Stimulated activated CD4-positive, alpha-beta T cell treated with anti-CD3 and anti-CD28 coated beads, Interleukin-15, amount 100 ng/mL, for 48 hours (primary cell): ENCODE measurements at regions not wholly inside any gene's neighbourhood (a gene's known extent, or its start where the extent isn't known, plus 50 kb on each side); places are given as distances from the start of the nearest gene placed in this dataset.

Experiments
- DNase-seq, 2 donors: peaks; one replicate each; pipeline ENCODE4 v3.0.0-alpha.2; 2020; ENCODE audit warnings: low read depth in 2 of 2

- DNase-seq: no peak
These were observed 99.4 kb upstream of the SERP2 start for GRCh38 chr13:44273991-44274770.

DNA sequence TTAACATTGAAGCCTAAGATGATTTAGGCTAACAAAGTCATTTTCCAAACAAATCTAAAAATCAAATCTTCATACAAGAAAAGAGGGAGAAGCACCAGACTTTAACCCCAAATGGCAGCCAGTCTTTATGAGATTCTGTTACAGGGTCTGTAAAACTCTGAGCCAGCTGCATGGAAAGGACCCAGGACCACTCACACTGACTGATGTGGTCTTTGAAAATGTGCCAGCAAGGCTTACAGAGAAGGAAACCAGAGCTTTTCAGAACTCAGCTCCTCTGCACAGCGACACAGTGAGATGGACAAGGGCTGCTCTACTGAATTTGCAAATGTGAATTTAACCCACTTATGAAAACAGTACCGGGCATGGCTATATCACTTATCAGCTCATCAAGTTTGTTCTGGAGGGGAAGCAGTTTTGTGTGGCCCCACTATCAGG lies 98.8 kb upstream of the SERP2 start:
- DNase-seq: no peak

DNA sequence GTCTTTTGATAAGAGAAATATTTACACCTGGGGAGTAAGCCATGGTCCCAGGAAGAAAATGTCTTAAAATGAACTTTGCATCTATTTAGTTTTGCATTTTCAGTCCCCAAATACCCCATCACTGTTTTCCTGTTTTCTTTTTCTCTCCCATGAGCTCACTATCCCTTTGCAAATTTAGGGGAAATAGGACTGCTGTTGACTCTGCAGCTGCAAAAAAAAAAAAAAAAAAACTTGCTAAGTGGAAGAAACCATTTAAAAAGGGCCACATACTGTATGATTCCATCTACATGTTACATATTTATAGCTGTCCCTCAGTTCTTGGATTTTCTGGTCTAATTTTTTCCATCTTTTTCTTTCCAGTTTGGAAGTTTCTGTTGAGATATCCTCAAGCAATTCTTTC lies 98.2 kb upstream of the SERP2 start:
- no peak for DNase-seq

- no peak for DNase-seq
These were observed 97.6 kb upstream of the SERP2 start for GRCh38 chr13:44276061-44276460.

DNA sequence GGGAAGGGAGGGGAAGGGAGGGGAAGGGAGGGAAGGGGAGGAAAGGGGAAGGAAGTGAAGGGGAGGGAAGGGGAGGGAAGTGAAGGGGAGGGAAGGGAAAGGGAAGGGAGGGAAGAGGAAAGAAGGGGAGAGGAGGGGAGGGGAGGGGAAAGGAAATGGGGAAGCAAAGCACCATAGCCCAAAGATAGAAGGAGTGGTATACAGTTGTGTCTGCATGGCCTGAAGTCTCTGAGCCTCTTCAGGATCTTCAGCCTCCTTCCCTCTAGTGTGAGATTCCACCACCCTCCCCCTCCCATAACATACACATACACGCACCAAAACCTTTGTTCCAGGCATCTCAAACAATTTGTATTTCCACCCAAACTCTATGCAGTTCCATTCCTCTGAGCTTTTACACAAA lies 96.2 kb upstream of the SERP2 start:
- DNase-seq: no peak

DNA sequence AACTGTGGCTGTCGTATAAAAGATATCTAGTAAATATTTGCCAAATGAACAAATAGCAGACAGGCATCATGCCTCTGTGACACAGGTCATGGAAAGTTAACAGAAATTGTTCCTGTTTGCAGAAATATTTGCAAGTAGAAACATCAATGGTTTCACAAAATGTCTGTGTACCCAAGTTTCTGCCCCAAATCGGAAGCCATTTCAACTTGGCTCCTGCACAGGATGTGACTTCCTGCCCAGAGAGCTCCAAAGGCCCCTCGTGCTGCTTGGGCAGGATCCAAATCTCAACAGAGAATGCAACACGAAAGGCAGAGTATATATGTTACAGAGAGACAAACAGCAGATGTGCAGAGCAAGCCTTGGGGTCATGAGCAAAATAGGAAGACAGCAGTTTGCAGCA lies 95.5 kb upstream of the SERP2 start:
- DNase-seq: no peak

DNA sequence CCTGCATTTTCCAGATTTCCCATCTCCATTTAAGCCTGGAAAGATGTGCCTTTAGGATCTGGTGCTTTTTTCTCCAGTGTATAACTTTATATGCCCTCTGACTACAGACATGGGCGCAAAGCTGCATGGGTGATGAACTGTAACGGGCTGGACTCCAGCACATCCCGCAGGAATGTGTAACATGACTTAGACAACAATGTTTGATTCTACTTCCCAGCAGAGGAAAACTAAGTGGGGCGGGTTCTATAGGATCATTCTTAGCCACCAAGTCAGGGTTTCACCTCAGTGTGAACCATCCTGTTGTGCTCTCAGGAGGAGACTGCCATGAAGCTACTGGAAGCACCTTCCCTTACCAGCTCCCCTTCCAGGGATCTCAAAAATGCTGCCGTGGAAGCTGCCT lies 93.2 kb upstream of the SERP2 start:
- DNase-seq: no peak

DNA sequence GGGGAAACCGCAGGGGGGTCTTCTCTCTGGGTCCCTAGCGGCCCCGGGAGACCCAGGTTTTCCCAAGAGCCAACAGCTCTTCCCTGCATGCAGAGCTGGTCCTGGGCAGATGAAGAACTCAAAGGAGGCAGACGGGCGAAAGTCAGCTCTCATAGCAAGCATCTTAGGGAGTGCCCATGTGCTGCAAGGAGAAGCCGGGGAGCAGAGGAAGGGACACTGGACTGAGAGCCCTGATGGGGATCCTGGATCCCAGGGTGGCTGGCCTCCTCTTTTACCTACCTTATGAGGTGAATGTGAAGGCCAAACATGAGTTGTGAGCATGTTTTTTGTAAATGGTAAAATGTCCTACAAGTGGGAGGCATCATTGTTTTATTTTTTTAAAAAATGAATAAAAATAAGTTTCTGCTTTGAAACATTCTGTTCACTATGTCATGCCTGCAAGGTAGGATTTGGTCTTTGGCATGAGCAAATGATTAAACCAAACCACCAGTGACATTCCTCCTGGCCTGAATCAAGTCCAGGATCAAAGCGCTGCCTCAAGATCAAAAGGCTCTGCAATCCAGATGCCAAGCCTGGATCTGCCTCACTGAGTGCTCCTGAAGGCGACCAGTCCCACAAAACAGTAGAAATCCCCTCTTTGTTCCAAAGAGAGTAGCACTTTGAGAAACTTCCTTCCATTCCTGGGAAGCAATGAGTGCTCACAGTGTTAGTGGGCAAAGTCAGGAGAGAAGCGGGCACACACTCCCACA lies 92.2 kb upstream of the SERP2 start:
- no peak for DNase-seq

- no peak for DNase-seq
These were observed 90.0 kb upstream of the SERP2 start for GRCh38 chr13:44283600-44283999.

DNA sequence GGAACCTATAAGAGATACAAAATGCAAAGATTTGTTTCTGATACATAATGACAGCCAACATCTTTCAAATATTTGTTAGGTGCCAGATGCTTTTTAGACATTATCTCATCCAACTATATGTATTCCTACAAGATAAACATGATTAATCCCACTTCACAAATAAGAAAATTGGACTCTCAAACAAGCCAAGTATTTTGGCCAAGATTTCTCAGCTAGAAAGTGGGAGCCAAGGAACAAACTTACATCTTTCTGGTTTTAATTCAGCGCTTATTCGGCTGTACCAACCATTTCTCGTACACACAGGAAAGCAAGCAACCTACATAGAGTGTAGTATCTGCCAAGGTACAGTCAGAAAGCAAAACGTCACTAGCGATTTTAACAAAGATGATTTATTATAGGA lies 85.7 kb upstream of the SERP2 start:
- no peak for DNase-seq

DNA sequence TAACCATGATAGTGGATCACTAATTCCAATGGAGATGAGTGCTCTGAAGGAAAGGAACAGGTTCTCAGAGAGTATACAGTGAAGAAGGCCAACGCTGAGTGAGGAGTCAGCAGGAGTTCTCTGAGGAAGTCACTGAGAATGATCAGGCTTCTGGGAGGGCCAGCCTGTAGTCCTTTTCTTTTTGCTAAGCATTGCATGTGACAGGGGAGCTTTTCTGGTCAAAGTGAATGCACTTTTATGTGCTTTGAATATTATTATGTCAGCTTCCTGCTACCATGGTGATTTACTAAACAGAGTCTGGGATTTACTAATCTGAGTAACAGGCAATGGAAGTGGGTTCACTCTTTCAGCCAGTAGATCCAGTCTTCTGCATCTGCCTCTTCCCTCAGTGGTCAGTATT lies 81.1 kb upstream of the SERP2 start:
- DNase-seq: no peak

DNA sequence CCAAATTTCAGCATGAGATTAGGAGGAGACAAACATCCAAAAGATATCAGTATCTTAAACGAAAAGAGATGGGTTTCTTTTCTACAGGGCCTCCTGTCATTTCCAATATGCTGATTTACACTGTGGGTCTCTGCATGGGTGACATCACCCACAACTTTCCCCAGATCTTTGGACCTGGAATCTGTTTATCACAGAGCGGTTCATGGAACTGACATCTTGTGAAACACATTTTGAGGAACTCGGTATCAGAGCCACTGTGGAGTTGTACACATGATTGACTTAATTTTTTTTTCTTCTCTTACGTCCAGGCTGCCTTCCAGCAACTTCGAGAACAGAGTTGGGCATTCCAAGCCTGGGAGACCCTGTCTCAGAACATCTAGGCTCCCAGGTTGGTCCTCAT lies 80.2 kb upstream of the SERP2 start:
- no peak for DNase-seq

DNA sequence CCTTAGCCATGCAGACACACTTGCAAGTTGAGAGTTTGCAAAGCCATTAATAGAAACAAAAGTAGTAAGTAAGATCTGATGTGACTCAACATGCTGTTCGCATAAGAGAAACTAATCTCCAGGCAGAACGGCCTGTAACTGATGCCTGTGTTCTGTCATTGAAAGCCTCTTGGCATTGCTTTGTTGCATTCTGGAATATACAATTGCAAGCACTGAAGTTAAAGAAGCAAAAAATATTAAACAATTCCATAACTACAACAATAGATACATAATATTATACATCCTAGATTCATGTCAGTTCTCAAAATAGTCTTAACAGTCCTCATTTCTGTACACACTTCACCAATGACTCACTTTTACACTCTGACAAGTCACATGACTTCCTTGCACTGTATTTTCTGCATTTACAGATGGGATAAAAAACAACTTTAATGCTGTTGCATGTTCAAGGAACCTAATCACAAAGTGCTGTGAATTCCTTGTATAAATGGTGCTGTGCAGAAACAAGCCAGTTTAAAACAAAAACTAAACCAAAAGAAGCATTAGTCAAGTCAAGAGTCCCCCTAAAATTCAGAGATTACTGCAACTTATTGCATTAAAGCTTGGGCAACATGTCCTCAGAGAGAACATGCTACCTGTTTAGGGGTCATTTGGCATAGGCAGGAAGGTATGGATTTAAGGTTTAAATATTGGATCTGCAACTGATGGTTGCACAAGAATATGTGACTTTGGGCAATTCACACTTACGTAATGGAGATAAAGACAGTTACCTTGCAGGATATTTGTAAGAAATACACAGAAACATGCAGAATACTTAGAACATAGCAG lies 79.5 kb upstream of the SERP2 start:
- DNase-seq: no peak

DNA sequence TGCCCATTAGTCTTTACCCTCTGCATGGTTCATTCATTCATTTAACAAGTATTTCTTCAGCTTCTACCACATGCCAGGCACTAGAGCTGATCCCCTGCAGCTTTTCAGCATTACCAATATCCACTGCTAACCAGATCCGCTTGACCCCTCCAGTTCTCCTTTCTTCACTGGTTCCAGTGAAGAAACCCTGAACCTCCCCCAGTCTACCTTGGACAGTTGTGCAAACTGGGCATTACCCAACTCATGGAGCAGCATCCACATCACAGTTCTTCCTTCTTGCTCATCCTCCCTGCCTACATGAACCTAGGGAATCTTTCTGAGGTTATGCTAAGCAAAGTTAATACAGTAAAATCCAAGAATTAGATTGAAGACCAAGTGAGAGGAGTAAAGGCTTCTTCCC lies 78.7 kb upstream of the SERP2 start:
- DNase-seq: no peak

DNA sequence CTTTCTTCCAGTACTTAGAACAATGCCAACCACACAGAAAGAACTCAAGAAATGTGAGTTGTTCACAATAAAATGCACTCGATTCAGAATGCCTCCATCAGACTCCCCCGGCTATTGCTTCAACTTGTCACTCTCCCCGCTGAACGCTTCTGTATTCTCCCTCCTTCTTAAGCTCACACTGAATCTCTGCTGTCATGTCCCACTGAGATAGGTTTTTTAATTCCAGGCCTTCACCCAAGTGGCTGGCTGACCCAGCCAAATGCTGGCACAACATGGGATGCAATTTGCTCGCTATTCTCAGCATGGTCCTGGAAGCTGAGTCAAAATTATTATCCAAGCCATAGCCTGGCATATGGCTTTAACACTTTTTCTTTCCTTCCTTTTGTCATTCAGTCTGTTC lies 76.8 kb upstream of the SERP2 start:
- DNase-seq: no peak

DNA sequence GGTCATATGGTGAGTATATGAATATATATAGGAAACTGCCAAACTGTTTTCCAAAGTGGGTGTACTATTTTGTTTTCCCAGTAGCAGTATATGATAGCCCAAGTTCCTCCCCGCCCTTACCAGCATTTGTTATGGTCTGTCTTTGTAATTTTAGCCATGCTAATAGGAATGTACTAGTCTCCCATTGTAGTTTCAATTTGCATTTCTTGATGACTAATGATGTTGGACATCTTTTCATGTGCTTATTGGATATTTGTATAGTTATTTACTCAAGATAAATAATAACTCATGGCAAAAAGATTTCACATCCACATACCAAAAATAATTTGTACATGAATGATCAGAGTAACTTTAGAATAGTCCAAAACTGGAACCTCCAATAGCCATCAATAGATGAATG lies 75.3 kb upstream of the SERP2 start:
- no peak for DNase-seq

GRCh38 chr13:44299152-44299943 lies 74.3 kb upstream of the SERP2 start:
- no peak for DNase-seq

DNA sequence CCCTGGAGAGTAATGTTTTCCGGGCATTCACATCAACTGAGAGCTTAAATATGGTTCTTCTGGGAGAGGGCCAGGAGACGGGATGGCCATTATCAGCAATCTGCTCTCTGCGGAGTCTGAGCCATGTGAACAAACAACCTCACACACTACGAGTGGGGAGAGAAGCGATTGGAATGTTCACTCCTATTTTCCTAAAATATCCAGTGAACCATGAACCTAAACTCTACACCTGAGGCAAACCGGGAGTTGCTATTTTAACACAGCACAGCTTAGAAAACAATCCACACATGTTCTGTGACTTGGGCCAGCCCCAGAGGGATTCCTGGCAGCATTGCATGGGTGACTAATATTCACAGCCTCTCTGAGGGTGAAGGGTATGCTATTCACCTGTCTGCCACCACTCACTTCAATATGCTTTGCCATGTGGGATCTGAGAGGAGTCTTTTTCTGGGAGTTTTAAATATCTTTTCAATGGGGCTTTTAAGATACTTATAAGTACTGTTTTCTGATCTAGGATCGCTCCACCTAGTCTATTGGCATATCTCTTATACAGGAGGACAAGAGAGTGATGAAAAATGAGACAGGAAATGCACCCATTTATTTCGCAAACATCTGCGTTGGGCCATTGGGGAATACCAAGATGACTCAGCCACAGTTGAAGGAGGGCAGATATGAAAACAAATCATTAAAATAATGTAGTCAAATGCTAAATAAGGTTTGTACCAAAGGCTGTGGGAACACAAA lies 72.6 kb upstream of the SERP2 start:
- DNase-seq: no peak

DNA sequence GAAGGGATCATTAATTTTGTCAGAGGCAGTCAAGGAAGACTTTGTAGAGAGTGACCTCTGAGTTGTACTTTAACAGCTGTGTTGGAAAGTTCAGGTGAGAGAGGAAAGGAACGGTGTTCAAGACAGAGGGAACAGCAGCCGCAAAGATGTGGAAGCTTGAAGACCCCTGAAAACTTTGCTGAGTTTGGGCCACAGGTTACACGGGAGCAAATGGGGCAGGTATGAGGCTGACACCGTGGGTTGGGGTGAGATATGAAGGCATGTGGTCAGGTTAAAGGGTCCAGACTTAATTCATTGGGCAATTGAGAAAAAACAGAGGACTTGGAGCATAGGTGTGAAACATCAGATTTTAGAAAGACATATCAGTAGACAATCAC lies 72.0 kb upstream of the SERP2 start:
- no peak for DNase-seq

DNA sequence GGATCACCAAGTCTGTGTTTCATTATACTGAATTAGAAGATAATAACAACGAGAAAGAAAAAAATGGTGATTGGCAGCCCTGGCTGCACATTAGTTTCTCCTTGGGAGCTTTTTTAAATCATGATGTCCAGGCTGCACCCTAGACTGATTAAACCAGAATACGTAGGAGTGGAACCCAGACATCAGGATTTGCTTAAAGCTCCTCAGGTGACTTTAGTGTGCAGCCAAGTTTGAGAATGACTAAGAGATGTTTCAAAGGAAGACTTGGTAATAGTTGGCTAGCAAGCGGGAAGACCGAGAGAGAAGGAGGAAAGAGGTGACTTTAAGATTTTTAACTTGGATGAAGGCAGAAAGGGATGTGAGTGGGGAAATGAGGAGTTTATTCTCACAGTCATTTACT lies 71.4 kb upstream of the SERP2 start:
- no peak for DNase-seq

GRCh38 chr13:44302940-44303575 lies 70.6 kb upstream of the SERP2 start:
- no peak for DNase-seq
